AG04449 (cell line): ENCODE measurements at regions not wholly inside any gene's neighbourhood (a gene's known extent, or its start where the extent isn't known, plus 50 kb on each side); places are given as distances from the start of the nearest gene placed in this dataset.

Experiments used
- CTCF ChIA-PET: fragments of 350-600 bp; formaldehyde crosslinking; extraction: SDS; loops from one replicate; lab custom pipeline; 2021; ENCODE audit warnings: antibody characterized with exemption; lab: Yijun Ruan, JAX
- POLR2A ChIA-PET: fragments of 400-600, 350-600 bp; formaldehyde crosslinking; extraction: SDS; loops from one replicate; lab custom pipeline; 2020; ENCODE audit warnings: antibody characterized with exemption, inconsistent platforms; lab: Yijun Ruan, JAX
- DNase-seq: peaks from one replicate; pipeline ENCODE4 v3.0.0-alpha.2; 2010; ENCODE audit warnings: low read depth, low spot score
- H3K4me3 ChIP-seq: 2 replicates; pipeline ENCODE4 v1.5.1; 2011; ENCODE audit warnings: low read depth, mild to moderate bottlenecking, control low read depth, low read length
- TF ChIP-seq, protein P1 (sequence below): IDR thresholded peaks from one replicate; pipeline ENCODE4 v1.5.1; 2011; ENCODE audit warnings: mild to moderate bottlenecking, moderate library complexity, low read length, control low read depth, inconsistent platforms; ENCODE audit not compliant: insufficient read depth; ENCODE audit errors: missing control alignments

DNA sequence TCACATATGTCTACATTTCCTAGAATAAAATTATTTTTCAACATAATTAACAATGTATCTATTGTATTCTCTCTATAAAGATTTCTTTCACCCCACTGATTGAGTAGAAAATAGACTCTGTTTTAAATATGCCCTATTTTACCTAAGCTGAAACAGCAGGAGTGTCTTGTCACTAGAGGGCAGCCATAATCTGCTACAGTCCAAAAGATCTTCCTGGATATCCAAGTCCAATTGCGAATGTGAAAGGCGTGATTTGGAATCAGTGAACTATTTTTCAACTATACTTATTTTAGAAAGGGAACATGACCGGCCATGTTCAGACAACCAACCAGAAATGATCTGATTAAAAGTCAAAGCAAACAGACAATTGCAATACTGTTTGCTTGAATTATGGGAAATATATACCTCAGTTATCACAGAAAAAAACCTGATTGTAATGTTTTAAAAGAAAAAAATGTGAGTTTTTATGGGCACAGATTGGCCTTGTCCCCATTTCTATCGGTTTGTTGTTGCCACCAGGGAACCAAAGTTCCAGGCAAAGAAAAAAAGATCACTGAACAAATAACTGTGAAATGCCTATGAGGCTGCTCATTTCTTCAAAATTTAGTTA lies 1211.0 kb upstream of the ADGRL4 start:
- DNase-seq, result no peak
- no peak overlapping the region for H3K4me3 ChIP-seq
- TF ChIP-seq, protein P1, sequence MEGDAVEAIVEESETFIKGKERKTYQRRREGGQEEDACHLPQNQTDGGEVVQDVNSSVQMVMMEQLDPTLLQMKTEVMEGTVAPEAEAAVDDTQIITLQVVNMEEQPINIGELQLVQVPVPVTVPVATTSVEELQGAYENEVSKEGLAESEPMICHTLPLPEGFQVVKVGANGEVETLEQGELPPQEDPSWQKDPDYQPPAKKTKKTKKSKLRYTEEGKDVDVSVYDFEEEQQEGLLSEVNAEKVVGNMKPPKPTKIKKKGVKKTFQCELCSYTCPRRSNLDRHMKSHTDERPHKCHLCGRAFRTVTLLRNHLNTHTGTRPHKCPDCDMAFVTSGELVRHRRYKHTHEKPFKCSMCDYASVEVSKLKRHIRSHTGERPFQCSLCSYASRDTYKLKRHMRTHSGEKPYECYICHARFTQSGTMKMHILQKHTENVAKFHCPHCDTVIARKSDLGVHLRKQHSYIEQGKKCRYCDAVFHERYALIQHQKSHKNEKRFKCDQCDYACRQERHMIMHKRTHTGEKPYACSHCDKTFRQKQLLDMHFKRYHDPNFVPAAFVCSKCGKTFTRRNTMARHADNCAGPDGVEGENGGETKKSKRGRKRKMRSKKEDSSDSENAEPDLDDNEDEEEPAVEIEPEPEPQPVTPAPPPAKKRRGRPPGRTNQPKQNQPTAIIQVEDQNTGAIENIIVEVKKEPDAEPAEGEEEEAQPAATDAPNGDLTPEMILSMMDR, result peak; percentile 45
- POLR2A ChIA-PET, result no interaction called here
- CTCF ChIA-PET, result interaction anchor here (0.6 kb wide), 2 partner anchors 752 to 1717 kb away, joined by 3 read pairs; no protein-coding TSS in a partner anchor

DNA sequence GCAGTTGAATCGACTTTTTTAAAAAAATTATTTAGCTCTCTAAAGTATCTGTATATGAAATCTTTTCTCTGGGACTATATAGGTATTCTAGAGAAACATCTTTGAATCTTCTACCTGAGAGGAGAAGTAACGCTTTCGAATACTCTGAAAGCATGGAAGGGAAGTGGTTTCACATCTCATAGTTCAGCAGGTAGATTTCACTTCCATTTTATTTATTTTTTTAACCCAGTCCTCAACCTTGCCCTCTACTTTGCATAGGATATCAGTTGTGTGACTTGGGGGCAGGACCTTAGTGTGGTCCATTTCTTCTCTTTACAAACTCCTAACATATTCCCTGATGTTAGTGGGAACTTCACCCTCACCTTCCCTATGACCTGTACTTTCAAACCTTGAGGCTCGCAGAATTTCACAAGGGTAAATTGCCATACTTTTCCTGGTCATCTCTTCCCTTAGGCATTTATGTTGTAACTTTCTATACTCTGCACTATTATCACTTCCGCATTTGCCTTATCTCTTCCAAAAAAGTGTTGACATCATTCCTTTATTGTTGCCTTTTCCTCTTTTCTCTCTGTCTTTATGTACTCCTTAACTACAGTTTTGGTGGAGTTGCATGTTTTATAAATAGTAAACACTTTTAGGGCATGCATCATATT lies 1208.5 kb upstream of the ADGRL4 start:
- TF ChIP-seq, protein P1, result no peak
- ChIA-PET CTCF (no interaction called here), POLR2A (no interaction called here)
- no peak for DNase-seq
- H3K4me3 ChIP-seq, result no peak overlapping the region

DNA sequence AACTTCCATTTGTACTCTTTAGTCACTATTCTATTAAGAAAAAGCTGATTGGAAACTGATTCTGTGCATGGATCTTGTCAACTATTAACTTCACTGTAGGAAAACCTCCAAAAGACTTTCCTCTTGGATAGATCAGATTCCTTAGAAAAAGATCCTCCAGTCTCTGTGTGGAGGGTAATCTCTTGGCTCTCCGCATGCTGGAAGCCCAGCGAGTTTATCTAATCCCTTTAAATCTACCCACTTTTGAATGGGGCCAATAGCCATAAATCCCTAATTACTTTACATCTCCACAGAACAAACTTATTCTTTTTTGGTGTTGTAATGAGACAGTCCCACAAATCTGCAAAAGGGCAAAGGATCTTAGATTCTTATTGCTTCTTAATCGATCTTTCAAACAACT lies 1206.4 kb upstream of the ADGRL4 start:
- TF ChIP-seq, protein P1, result no peak
- POLR2A ChIA-PET, result no interaction called here
- CTCF ChIA-PET, result interaction anchor here (0.7 kb wide), 1 partner anchor 1588 kb away, joined by 3 read pairs; no protein-coding TSS in a partner anchor
- H3K4me3 ChIP-seq, result no peak overlapping the region
- DNase-seq, result no peak

DNA sequence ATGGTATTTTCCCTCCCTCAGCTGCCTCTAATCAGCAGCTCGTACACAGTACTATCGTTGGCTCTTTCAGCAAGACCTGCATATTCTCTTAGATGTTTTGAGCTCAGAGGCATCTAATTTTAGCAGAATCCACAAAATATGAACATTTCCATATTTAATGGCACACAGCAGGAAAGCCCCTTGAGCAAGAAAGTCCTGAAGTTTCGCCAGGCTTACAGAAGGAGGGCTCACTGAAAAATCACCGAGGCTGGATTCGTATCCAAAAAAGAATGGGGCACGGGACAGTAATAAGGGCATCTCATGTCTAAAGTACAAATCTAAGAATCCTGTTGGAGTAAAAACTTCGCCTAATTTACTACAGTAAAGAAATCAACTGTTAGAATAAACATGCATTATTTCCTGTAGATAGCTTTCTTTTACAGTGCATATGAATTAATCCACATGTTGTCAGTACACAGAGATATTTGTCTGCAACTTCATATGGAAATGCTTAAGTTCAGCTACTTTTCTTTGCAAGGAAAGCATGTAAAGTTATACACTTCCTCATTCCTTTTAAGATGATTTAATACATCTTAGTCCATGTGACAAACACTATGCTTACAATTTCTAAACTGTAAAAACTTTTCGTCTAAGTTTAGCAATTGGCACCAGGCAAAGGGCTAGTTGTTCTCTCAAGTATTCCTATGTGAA lies 1205.3 kb upstream of the ADGRL4 start:
- no peak overlapping the region for H3K4me3 ChIP-seq
- ChIA-PET POLR2A (no interaction called here), CTCF (interaction anchor here (0.7 kb wide), 1 partner anchor 1589 kb away, joined by 3 read pairs; no protein-coding TSS in a partner anchor)
- no peak for DNase-seq
- TF ChIP-seq, protein P1, result no peak

DNA sequence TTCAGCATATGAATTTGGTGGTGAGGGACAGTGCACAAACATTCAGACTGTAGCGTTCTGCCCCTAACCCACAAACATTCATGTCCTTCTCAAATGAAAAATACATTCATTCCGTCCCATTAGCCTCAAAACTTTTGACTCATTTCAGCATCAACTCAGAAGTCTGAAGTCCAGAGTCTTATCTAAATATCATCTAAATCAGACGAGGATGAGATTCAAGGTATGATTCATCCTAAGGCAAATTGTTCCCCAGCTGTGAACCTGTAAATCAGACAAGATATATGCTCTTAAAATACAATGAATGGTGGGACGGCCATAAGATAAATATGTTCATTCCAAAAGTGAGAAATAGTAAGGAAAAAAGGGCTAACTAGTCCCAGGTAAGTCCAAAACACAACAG lies 1195.6 kb upstream of the ADGRL4 start:
- CTCF ChIA-PET, result no interaction called here
- DNase-seq, result no peak
- H3K4me3 ChIP-seq, result no peak overlapping the region
- POLR2A ChIA-PET, result no interaction called here
- TF ChIP-seq, protein P1, result no peak

DNA sequence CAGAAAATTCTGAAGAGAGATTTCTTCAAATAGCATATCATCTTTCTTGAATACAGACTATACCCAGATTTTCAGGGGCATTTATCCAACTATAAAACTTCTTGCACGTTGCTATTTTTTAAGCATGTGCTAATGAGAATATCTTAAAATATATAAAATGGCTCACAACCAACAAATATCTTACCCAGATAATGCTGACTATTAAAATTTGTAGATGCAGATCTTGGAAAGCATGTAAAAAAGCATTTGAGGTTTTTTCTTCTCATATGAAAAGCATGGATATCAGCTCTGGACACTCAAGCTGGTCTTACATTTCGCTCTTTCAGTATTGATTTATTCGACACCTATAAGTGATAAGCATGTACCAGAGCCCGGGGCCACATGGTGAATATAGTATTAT lies 1187.7 kb upstream of the ADGRL4 start:
- ChIA-PET POLR2A (no interaction called here), CTCF (no interaction called here)
- H3K4me3 ChIP-seq, result no peak overlapping the region
- TF ChIP-seq, protein P1, result no peak
- no peak for DNase-seq
